Activated T-helper 1 cell treated with anti-CD3 and anti-CD28 coated beads, Interleukin-2, amount 50 U/mL, for 16 hours (primary cell): ENCODE measurements at regions not wholly inside any gene's neighbourhood (a gene's known extent, or its start where the extent isn't known, plus 50 kb on each side); places are given as distances from the start of the nearest gene placed in this dataset.
"Not testable (repeated sequence)": the region's sequence is repeated elsewhere in the genome, so short reads cannot be mapped to it uniquely, and the experiment has no call there.

ENCODE experiments used
- DNase-seq, 2 donors: peaks; one replicate each; pipeline ENCODE4 v3.0.0-alpha.2; 2020; ENCODE audit warnings: low read depth in 1 of 2, low spot score in 1 of 2

- DNase-seq: no peak
Observed at GRCh38 chr13:83008212-83008929, 873.9 kb downstream of the SLITRK1 start.

- no peak for DNase-seq
Observed at GRCh38 chr13:83007226-83007625, 875.0 kb downstream of the SLITRK1 start.

GRCh38 chr13:83003185-83003584 lies 879.1 kb downstream of the SLITRK1 start:
- DNase-seq: no peak

GRCh38 chr13:82993417-82993816 lies 888.9 kb downstream of the SLITRK1 start:
- no peak for DNase-seq

- DNase-seq: no peak
Observed at GRCh38 chr13:82976499-82976898, 905.8 kb downstream of the SLITRK1 start.

GRCh38 chr13:82963226-82964099 lies 918.8 kb downstream of the SLITRK1 start:
- no peak for DNase-seq

GRCh38 chr13:82962397-82962796 lies 919.9 kb downstream of the SLITRK1 start:
- DNase-seq: no peak

- DNase-seq: no peak
Observed at GRCh38 chr13:82961757-82962156, 920.5 kb downstream of the SLITRK1 start.

- DNase-seq: not testable (repeated sequence)
Observed at GRCh38 chr13:82952336-82952735, 929.9 kb downstream of the SLITRK1 start.

- DNase-seq: no peak
Observed at GRCh38 chr13:82947683-82948082, 934.6 kb downstream of the SLITRK1 start.

- no peak for DNase-seq
Observed at GRCh38 chr13:82947191-82947621, 935.1 kb downstream of the SLITRK1 start.

GRCh38 chr13:82938644-82939043 lies 943.6 kb downstream of the SLITRK1 start:
- DNase-seq: no peak

- DNase-seq: no peak
Observed at GRCh38 chr13:82934000-82934399, 948.3 kb downstream of the SLITRK1 start.

GRCh38 chr13:82925114-82925513 lies 957.2 kb downstream of the SLITRK1 start:
- DNase-seq: no peak

GRCh38 chr13:82917984-82918383 lies 964.3 kb downstream of the SLITRK1 start:
- DNase-seq: no peak

GRCh38 chr13:82912564-82912963 lies 969.7 kb downstream of the SLITRK1 start:
- no peak for DNase-seq

GRCh38 chr13:82905071-82905470 lies 977.2 kb downstream of the SLITRK1 start:
- no peak for DNase-seq

GRCh38 chr13:82900453-82900852 lies 981.8 kb downstream of the SLITRK1 start:
- DNase-seq: no peak

GRCh38 chr13:82898586-82898985 lies 983.7 kb downstream of the SLITRK1 start:
- no peak for DNase-seq

GRCh38 chr13:82879921-82880320 lies 1002.4 kb downstream of the SLITRK1 start:
- no peak for DNase-seq

- no peak for DNase-seq
Observed at GRCh38 chr13:82878536-82878935, 1003.7 kb downstream of the SLITRK1 start.

GRCh38 chr13:82867284-82867683 lies 1015.0 kb downstream of the SLITRK1 start:
- DNase-seq: no peak
